ENCODE measurements at regions not wholly inside any gene's neighbourhood (a gene's known extent, or its start where the extent isn't known, plus 50 kb on each side); places are given as distances from the start of the nearest gene placed in this dataset.
"Not testable (repeated sequence)": the region's sequence is repeated elsewhere in the genome, so short reads cannot be mapped to it uniquely, and the experiment has no call there.

DNA sequence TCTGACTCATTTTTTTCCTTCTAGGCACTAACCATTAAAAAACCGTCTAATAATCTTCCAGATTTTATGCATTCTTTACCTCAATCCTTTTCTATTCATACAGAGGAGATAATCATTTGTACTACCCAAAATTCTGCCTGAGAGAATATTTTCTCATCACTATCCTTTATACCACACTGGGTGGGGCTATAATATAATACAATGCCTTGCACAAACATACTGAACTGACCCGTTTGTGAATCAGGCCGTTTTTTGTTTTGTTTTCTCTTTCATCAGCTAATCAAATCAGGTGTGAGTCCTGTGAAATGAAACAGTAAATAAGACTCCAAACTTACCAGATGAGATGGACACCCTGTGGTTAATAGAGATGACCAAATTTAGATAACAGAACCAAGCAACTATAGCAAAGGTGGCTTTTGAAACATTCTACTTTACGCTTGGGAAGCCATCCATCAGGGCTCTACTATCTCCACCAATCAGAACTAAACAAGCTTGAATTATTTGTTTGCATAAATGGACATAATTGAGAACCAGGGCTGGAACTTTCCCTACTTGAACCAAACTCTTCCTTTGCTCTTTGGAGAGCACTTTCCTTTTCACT is 573.0 kb downstream of the GABRG1 start:
- no peak for DNase-seq (ENCODE audit: low read depth, low spot score)
- no peak overlapping the region for H3K4me3 ChIP-seq (ENCODE audit: low read length)

DNA sequence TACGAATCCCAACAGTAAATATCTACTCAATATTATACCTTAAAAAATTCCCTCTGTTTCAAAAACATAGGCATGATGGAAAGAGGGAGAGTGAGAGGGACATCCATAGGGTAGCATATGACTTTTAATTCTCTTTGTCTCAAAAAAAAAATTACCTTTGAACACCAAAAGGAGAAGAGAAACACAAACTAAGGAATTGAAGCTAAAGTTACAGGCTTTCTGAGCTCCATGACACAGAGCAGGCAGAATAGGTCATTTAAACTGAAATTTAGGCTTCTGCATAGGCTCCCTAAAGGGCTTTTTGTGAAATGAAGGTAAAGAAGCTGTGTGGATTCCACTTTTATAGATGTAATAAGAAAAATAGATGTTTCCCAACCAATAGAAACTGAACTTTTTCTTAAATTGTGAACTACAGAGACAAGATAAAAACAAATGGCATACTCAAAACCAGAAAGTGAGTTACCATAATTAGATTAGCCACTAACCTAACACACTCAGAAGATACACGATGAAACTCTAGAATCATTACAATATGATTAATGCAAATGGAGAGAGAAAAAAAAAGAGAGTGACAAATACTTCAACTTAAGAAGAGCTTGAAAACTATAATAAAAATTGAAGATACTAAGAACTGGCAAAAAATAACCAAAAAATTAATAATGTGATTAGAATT is 584.6 kb downstream of the GABRG1 start:
- no peak for DNase-seq (ENCODE audit: low read depth, low spot score)
- H3K4me3 ChIP-seq (ENCODE audit: low read length), result no peak overlapping the region

DNA sequence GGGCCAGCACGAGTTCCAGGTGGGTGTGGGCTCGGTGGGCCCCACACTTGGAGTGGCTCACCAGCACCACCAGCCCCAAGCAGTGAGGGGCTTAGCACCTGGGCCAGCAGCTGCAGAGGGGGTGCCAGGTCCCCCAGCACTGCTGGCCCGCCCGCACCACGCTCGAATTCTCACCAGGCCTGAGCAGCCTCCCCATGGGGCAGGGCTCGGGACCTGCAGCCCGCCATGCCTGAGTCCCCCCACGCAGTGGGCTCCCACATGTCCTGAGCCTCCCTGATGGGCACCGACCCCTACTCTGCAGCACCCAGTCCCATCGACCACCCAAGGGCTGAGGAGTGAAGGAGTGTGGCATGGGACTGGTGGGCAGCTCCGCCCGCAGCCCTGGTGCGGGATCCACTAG is 593.4 kb downstream of the GABRG1 start:
- H3K4me3 ChIP-seq (ENCODE audit: low read length), result no peak overlapping the region
- no peak for DNase-seq (ENCODE audit: low read depth, low spot score)

DNA sequence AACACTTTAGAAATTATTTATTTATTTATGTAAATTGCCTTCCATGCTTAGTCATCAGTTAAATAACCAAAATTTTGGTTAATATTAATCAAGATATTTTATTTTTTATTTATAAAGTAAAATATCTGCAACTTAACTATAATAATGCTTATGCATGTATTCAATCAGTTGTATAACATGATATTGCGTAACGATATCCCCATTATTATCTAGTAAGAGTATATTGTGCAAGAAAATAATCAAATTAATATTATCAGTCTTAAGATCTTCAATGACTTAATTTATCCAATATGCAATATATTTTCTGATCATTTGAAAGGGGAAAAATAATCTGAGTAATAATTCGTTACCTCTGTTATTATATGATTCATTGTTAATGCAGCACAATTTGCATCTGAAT is 596.7 kb downstream of the GABRG1 start:
- no peak overlapping the region for H3K4me3 ChIP-seq (ENCODE audit: low read length)
- no peak for DNase-seq (ENCODE audit: low read depth, low spot score)

DNA sequence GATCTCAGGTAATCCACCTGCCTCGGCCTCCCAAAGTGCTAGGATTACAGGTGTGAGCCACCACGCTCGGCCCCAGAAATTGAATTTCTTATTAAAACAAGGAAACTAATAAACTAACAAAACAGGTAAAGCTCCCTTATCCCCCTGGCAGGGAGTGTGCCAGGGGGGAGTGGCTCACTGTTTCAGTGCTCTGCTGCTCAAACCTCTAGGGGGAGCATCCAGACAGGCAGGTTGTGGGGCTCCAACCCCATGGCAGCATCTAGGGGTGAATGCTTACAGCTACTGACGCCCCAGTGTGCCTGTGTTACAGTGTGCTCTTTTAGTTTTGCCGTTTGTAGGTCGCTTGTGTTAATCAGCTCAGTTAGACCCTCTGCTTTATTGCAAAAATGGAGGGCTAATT is 605.0 kb downstream of the GABRG1 start:
- no peak for DNase-seq (ENCODE audit: low read depth, low spot score)
- H3K4me3 ChIP-seq (ENCODE audit: low read length), result no peak overlapping the region

DNA sequence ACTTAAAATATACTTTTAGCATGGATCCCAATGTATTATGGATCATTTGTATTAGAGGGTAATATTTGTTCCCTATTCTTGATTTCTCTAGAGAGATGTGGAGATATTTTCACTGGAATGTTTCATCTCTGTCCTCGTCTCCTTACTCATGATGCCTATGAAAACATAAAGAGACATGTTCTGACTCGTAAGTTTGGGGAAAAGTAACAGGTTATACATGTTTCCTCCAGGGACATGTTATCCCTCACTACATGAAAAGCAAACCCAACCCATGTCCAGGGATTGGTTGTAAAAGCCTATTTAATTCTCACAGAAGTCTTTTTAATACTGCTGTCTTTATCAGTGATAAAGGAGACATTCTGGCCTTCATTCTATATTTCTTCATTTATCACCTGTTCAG is 621.4 kb downstream of the GABRG1 start:
- no peak for DNase-seq (ENCODE audit: low read depth, low spot score)
- H3K4me3 ChIP-seq (ENCODE audit: low read length), result no peak overlapping the region

DNA sequence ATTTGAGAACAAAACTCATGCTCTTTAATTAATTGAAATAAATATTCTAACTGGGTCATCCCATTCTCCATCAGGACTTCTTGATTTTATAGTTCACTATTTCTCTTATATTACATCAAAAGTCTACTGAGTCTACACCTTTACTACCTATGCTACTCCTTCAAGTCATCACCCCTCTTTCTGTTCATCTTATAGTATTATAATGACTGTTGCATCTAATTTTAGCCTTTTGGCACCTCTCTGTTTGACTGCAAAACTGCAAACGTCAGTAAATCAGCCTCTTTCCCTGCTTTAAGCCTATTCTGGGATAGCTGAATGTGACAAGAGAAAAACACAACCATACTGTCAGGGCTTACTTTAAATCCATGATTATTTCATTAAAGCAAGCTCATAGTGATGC is 639.1 kb downstream of the GABRG1 start:
- DNase-seq (ENCODE audit: low read depth, low spot score), result no peak
- no peak overlapping the region for H3K4me3 ChIP-seq (ENCODE audit: low read length)

DNA sequence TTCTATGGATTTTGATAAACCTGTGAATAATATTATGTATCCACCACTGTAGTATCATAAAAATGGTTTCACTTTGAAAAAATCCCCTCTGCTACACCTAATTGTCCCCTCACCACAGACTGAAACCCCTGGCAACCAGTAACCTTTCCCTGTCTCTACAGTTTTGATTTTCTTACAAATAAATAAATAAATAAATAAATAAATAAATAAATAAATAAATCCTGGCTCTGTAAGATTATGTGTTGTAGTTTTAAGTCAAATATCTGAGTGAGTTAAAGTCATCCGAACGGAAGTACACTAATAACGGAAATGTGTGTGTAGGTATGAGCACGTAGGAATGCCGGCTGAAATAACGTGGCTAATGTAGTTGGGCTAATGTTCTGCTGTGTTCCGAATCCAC is 641.5 kb downstream of the GABRG1 start:
- no peak overlapping the region for H3K4me3 ChIP-seq (ENCODE audit: low read length)
- DNase-seq (ENCODE audit: low read depth, low spot score), result no peak

DNA sequence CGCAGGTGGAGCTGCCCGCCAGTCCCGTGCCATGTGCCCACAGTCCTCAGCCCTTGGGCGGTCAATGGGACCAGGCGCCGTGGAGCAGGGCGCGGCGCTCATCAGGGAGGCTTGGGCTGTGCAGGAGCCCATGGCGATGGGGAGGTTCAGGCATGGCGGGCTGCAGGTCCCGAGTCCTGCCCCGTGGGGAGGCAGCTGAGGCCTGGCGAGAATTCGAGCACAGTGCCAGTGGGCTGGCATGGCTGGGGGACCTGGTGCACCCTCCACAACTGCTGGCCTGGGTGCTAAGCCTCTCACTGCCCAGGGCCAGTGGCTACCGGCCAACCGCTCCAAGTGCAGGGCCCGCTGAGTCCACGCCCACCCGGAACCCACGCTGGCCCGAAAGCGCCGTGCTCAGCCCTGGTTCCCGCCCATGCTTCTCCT is 646.5 kb downstream of the GABRG1 start:
- no peak overlapping the region for H3K4me3 ChIP-seq (ENCODE audit: low read length)
- no peak for DNase-seq (ENCODE audit: low read depth, low spot score)

DNA sequence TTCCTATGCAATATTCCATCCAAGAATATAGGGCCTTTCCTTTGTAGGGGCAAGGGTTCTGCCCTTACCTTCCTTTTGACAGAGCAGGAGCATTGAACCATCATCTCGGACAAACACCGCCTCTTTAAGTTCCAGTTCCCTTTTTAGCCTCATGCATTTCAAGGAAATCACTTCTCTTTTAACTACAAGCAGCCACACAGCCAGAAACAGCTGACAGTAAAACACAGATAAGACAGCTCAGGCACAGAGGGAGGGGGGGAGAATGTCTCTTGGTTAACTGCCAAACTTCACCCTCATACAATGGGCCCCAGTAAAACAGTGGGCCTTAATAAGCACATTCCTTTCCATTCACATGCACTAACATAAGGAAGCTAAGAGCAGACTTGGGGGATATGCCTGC is 648.3 kb downstream of the GABRG1 start:
- no peak overlapping the region for H3K4me3 ChIP-seq (ENCODE audit: low read length)
- DNase-seq (ENCODE audit: low read depth, low spot score), result no peak

DNA sequence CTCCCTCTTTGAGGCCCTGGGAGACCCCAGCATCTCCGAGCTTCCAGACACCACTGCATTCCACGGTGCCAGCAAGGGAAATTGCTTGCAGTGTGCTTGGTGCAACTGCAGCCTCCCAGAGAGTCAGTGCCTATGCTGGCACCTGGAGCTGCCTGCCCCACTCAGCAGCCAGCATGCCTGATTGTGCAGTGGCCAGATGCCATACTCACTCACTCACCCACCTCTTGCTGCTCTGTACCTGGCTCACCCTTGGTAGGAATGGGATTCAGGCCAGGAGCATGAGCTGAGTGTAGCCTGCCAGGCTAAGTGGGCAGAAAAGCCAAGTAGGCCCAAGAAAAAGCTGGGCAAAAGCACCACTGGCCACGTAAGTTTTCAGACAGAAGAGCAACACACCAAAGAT is 651.4 kb downstream of the GABRG1 start:
- DNase-seq (ENCODE audit: low read depth, low spot score), result no peak

DNA sequence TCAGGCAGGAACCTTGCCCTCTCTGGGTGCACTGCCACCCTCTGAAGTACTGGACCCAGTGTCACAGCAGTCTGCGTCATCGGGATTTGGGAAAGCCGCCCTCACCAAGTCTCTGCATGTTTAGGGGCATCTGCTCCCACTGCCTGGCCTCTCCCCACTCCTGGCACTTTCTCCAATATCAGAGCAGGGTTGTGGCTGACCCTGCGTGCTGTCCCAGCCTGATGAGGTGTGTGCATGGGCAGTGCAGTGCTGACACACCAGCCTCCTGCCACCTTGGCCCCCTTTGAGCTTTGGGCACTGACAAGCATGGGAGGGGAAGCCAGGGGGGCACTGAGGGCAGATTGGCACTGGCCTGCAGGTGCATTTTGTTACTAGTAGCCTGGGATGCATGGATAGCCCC is 652.5 kb downstream of the GABRG1 start:
- DNase-seq (ENCODE audit: low read depth, low spot score), result no peak

More for the DNA sequence above, 651.4 kb downstream of the GABRG1 start:
- H3K4me3 ChIP-seq (ENCODE audit: low read length), result no peak overlapping the region

DNA sequence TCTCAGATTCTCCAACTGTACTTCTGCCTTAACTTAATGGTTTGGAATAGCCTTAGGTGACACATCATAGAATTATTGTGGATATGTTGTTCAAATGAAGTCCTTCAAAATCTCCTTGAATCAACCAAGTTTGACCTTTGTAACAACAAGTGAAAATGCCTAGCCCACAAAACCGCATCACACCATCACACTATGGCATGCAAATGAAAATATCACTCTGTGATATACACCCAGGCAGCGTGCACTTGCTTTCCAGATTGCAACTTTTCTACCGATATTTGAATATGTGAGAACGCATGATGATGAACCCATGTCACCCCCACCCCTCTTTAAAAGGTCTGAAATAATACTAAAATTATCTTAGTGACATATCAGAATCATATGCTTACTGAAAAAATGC is 656.7 kb downstream of the GABRG1 start:
- H3K4me3 ChIP-seq (ENCODE audit: low read length), result no peak overlapping the region
- DNase-seq (ENCODE audit: low read depth, low spot score), result no peak

More for the DNA sequence above, 652.5 kb downstream of the GABRG1 start:
- H3K4me3 ChIP-seq (ENCODE audit: low read length), result no peak overlapping the region

DNA sequence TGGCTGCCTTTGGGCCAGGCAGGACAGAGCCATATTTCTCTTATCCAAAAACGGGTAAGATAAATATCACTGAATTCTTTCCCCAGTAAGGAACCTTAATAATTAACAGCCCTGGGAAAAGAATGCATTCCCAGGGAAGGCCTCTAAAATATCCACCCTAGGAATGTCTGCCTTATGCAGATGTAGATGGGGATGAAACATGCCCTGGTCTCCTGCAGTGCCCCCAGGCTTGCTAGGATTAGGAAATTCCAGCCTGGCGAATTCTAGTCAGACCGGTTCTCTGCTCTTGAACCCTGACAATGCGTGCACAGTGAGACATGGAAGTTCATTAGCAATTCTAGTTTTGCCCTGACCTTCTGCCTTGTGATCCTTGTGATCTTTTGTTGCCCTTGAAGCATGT is 663.7 kb downstream of the GABRG1 start:
- not testable (repeated sequence) for DNase-seq (ENCODE audit: low read depth, low spot score); H3K4me3 ChIP-seq (ENCODE audit: low read length)

DNA sequence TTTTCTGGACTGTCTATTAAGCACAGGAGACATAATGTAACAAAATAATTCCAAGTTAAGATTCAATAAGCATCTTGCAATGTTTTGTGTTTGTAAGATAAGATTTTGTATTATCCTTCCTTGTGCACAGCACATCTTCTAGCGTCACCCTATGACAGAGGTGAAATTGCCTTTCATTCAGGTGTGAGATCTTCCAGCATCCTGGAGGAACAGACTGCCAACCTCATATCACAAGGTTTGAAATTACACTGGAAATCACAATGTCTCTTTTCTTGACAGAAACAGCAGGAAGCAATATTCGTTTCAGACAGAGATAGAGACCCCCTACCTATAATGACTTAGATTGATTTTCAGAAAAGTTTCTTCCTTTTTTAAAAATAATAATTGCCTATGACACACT is 668.6 kb downstream of the GABRG1 start:
- DNase-seq (ENCODE audit: low read depth, low spot score), result no peak
- no peak overlapping the region for H3K4me3 ChIP-seq (ENCODE audit: low read length)

DNA sequence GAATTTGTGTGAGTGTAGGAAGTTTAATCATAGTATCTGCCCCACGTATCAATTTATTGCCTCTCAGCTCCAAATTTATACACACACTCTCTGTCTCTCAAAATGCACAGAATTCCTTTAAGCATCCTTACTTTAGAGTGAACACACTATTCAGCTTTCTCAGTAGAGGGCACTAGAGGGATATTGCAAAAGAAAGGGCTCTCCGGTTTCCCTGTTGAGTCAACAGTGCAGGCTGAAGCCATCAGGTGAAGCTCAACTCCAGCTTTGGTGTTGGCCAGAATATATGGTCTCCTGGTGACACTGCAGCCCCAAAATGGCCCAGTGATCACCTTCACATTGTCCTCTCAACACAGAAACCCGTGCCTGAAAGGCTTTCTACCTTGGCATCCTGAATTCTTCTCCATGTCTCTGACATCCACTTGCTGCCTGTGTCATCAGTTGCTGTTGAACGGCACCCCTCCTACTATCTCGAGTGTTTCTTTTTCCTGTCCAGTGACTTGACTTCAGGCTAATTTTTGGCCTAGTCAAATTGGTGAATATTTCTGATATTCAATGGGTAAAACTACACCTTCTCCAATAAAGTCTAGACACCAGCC is 670.5 kb downstream of the GABRG1 start:
- DNase-seq (ENCODE audit: low read depth, low spot score), result peak; percentile 20
- no peak overlapping the region for H3K4me3 ChIP-seq (ENCODE audit: low read length)

DNA sequence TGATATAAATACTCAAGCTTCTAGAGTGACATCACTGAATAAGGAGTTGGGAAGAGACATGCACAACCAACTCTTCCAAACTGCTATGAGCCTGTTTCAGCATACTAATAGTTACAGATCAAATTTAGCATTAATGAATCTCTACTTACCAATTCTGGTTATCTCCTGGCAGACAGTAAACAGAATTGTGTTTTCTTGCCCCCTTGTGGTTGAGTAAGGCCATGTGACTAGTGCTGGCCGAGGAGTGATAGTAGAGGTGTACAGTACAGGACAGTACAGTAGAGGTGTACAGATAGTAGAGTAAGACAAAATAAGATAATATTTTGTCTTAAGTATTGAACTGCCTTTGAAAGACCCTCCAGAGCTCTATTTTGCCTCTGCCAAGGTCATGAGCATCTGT is 681.4 kb downstream of the GABRG1 start:
- DNase-seq (ENCODE audit: low read depth, low spot score), result no peak
- no peak overlapping the region for H3K4me3 ChIP-seq (ENCODE audit: low read length)

DNA sequence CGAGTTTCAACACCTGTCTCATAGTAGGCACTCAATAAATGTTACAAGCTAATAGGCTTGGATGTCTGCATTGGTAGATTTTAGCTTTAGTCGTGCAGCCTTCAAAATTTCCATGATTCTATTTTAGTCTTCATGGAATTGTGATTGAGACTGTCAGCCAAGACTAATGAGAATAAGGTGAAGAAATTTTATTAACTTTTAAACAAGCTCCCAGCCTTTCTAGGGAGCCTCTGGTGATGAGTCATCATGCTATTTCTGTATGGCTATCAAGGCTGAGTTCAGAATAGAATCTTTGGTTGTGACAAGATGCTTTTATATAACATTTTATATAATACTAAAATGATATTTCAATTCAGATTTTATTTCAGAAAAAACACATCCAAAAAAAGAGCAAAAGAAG is 685.8 kb downstream of the GABRG1 start:
- no peak overlapping the region for H3K4me3 ChIP-seq (ENCODE audit: low read length)
- no peak for DNase-seq (ENCODE audit: low read depth, low spot score)

DNA sequence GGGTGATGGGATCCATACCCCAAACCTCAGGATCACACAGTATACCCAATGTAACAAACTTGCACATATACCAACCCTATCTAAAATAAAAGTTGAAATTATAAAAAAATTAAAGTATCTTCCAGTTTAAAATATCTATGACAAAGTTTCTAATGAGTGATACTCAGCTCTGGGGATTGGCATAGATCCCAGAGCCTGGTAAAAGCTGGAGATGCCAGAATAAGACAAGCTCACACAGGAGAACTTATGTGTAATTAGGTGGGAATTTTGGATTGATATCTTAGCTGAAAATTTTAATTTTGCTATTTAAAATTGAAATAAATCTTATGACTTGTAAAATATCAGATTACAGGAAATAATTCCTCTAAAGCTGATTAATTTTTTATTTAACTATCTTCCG is 686.5 kb downstream of the GABRG1 start:
- DNase-seq (ENCODE audit: low read depth, low spot score), result no peak

DNA sequence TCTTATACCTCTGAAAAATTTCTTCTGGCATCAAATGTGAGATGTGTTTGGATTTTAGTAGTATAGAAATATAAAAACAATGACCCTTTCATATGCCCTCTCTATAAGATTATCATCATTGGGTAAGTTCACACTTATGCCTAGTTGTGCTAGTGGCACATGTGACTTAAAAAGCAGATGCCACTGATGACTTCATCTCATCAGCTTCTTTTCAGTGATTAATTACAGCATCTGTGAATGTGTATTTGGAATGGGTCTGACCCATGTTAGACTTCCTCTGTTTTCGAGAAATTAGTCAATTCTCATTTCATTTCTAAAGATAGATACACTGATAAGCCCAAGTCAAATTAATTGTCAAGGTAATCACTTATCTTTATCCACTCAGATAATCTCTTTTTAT is 698.7 kb downstream of the GABRG1 start:
- DNase-seq (ENCODE audit: low read depth, low spot score), result no peak
- H3K4me3 ChIP-seq (ENCODE audit: low read length), result no peak overlapping the region

More for the DNA sequence above, 686.5 kb downstream of the GABRG1 start:
- H3K4me3 ChIP-seq (ENCODE audit: low read length), result no peak overlapping the region

DNA sequence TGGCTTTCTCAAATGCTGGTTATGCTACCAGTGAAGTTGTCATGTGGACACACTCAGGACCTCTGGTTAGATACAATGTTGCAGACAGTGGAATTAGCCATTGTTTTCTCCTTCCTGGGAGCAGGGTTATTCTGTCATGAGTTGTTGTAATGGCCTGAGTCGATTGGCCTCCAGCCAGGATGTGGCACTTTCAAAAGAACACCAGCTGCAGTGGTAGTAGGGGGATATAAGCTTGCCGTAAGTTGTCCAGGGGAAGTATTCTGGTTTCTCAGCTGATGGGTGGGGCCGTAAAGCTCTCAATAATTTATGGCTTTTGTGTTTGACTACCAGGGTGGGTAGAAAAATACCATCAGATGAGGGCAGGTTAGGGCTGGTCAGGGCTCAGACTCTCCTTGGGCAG is 697.5 kb upstream of the GNPDA2 start:
- no peak for DNase-seq (ENCODE audit: low read depth, low spot score)

More for the DNA sequence above, 697.5 kb upstream of the GNPDA2 start:
- H3K4me3 ChIP-seq (ENCODE audit: low read length), result no peak overlapping the region
